ENCODE measurements at regions not wholly inside any gene's neighbourhood (a gene's known extent, or its start where the extent isn't known, plus 50 kb on each side); places are given as distances from the start of the nearest gene placed in this dataset.

DNA sequence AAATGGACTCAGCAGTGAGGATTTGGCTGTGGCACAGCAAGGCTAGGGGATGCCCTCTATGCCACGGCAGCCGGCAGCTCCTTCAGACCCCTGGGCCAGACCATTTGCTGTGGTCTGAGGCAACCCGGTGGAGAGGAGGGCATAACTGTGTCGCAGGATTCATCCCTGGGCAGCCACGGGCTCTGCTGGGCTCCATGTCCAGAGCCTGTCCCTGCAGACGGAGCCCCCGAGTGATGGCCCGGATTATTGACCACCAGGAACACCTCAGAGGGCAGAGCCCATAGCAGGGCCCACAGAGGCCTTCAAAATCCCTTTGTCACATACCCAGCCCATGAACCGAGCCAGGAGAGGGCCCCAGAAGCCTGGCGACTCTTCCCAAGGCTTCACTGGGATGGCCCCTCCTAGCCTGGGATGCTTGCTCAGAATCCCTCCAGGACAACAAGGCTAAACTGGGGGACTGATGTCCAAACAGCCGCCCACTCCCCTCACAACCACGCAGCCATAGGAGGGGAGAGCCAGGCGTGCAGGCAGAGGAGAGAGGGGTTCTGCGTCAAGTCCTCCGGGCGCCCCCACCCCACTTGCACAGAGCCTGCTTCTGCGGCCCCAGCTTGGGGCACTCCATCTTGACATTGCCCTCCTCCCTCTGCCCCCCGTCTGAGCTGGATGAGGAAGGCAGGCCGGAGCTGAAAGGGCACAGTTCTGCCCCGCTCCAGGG lies 68.2 kb upstream of the AFDN start:
- intact Hi-C loops (cut with DNase I): no loop called here
- DNase-seq: no peak

GRCh38 chr6:167759206-167759605 lies 67.5 kb upstream of the AFDN start:
- Histone ChIP-seq H3K4me1 (no peaks in the 10 kb centered on the region), H3K9me3 (no peaks in the 10 kb centered on the region), H3K9ac (ENCODE audit: low read depth in 2 of 2, low read length in 2 of 2) (no peak overlapping the region), H3K4me3 (no peak overlapping the region), H3K27ac (no peak overlapping the region), H3K27me3 (no peaks in the 10 kb centered on the region), H3K36me3 (no peaks in the 10 kb centered on the region)
- TF ChIP-seq, protein P1, sequence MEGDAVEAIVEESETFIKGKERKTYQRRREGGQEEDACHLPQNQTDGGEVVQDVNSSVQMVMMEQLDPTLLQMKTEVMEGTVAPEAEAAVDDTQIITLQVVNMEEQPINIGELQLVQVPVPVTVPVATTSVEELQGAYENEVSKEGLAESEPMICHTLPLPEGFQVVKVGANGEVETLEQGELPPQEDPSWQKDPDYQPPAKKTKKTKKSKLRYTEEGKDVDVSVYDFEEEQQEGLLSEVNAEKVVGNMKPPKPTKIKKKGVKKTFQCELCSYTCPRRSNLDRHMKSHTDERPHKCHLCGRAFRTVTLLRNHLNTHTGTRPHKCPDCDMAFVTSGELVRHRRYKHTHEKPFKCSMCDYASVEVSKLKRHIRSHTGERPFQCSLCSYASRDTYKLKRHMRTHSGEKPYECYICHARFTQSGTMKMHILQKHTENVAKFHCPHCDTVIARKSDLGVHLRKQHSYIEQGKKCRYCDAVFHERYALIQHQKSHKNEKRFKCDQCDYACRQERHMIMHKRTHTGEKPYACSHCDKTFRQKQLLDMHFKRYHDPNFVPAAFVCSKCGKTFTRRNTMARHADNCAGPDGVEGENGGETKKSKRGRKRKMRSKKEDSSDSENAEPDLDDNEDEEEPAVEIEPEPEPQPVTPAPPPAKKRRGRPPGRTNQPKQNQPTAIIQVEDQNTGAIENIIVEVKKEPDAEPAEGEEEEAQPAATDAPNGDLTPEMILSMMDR (IDR thresholded peaks at IDR 0.05): no peak
- no peak for DNase-seq
- intact Hi-C loops (cut with DNase I): no loop called here

More for the DNA sequence above, 68.2 kb upstream of the AFDN start:
- Histone ChIP-seq H3K27ac (no peak overlapping the region), H3K4me1 (no peaks in the 10 kb centered on the region), H3K4me3 (no peak overlapping the region), H3K36me3 (no peaks in the 10 kb centered on the region), H3K27me3 (no peaks in the 10 kb centered on the region), H3K9me3 (no peaks in the 10 kb centered on the region), H3K9ac (ENCODE audit: low read depth in 2 of 2, low read length in 2 of 2) (no peak overlapping the region)
- TF ChIP-seq, protein P1 (IDR thresholded peaks at IDR 0.05): no peak

- Histone ChIP-seq H3K9me3 (no peaks in the 10 kb centered on the region), H3K27ac (no peak overlapping the region), H3K9ac (ENCODE audit: low read depth in 2 of 2, low read length in 2 of 2) (no peak overlapping the region), H3K4me3 (no peak overlapping the region), H3K27me3 (no peaks in the 10 kb centered on the region), H3K4me1 (no peaks in the 10 kb centered on the region), H3K36me3 (no peaks in the 10 kb centered on the region)
- intact Hi-C loops (cut with DNase I): no loop called here
- no peak for DNase-seq
- TF ChIP-seq, protein P1 (IDR thresholded peaks at IDR 0.05): no peak
Measured at GRCh38 chr6:167759912-167760311, 66.8 kb upstream of the AFDN start.

DNA sequence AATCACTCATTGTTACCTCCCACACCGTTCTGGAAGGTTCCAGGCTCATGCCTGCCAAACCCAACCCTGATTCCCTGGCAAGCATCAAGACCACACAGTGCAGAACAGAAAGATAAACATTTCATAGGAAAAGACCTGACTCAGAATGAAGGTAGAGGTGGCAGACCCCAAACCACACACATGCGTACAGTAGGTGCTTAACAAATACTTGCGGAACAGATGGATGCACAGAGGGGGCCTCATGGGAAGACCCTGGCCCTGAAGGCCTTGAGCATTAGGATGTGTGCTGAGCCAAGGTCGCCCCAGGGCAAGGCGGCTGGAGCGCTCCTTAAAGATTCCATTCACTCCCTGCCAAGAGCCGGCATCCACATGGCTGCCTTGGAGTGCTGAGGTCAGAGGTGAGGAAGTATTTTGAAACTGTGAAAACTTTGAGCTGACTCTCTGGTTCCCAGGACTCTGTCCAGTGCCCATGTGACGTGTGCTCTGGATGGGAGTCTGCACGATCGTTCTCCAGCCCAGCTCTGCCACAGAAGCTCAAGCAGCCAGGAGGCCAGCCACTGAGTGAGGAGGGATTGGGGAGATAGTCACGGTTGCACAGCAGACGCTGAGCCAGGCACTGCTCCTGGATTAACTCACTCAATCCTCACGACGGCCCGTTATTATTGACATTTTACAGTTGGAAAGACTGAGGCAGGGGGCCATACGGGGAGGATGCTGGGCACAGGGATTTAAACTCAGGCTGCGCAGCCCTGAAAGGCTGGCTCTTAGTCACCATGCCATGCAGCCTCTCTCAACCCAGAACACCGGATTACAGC lies 65.5 kb upstream of the AFDN start:
- Histone ChIP-seq H3K9ac (ENCODE audit: low read depth in 2 of 2, low read length in 2 of 2) (no peak overlapping the region), H3K27ac (no peak overlapping the region), H3K4me1 (no peaks in the 10 kb centered on the region), H3K4me3 (no peak overlapping the region), H3K27me3 (no peaks in the 10 kb centered on the region), H3K9me3 (no peaks in the 10 kb centered on the region), H3K36me3 (no peaks in the 10 kb centered on the region)
- intact Hi-C loops (cut with DNase I): no loop called here
- TF ChIP-seq, protein P1 (IDR thresholded peaks at IDR 0.05): no peak
- no peak for DNase-seq

DNA sequence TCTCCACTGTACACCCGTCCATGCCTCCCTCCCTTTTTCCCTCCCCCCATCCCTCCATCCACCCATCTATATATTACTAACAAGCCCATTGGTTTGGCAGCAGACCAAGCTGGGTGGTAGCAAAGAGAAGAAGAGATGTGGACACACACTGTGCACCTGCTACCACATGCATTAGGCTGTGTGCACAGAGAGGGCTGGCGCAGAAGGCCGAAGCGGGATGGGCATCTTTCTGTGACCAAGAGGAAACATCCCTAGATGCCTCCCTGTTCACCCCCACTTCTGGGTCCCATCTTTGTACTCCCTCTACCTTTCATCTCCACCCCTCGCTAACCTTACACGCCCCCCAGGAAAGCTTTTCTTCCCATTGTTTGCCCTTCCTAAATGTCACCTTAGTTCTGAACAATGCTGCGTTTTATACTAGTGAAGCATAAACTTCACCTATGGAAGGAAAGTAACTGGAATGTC lies 64.9 kb upstream of the AFDN start:
- Histone ChIP-seq H3K36me3 (no peaks in the 10 kb centered on the region), H3K9me3 (no peaks in the 10 kb centered on the region), H3K27ac (no peak overlapping the region), H3K9ac (ENCODE audit: low read depth in 2 of 2, low read length in 2 of 2) (no peak overlapping the region), H3K4me3 (no peak overlapping the region), H3K4me1 (no peaks in the 10 kb centered on the region), H3K27me3 (no peaks in the 10 kb centered on the region)
- intact Hi-C loops (cut with DNase I): no loop called here
- DNase-seq: no peak
- TF ChIP-seq, protein P1 (IDR thresholded peaks at IDR 0.05): no peak

All from colonic mucosa (tissue), 4 donors.